ENCODE measurements at regions not wholly inside any gene's neighbourhood (a gene's known extent, or its start where the extent isn't known, plus 50 kb on each side); places are given as distances from the start of the nearest gene placed in this dataset.

- TF ChIP-seq, protein P1, sequence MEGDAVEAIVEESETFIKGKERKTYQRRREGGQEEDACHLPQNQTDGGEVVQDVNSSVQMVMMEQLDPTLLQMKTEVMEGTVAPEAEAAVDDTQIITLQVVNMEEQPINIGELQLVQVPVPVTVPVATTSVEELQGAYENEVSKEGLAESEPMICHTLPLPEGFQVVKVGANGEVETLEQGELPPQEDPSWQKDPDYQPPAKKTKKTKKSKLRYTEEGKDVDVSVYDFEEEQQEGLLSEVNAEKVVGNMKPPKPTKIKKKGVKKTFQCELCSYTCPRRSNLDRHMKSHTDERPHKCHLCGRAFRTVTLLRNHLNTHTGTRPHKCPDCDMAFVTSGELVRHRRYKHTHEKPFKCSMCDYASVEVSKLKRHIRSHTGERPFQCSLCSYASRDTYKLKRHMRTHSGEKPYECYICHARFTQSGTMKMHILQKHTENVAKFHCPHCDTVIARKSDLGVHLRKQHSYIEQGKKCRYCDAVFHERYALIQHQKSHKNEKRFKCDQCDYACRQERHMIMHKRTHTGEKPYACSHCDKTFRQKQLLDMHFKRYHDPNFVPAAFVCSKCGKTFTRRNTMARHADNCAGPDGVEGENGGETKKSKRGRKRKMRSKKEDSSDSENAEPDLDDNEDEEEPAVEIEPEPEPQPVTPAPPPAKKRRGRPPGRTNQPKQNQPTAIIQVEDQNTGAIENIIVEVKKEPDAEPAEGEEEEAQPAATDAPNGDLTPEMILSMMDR (IDR thresholded peaks at IDR 0.05 in 8 of 11, conservative IDR thresholded peaks at IDR 0.05 in 3 of 11) = no peak
- no peak for TF ChIP-seq POLR2A (IDR thresholded peaks at IDR 0.05)
Observed at GRCh38 chr15:38758043-38758442, 193.4 kb upstream of the RASGRP1 start.

All from spleen (tissue), 7 donors.